Glutamatergic neuron (in vitro differentiated cells): ENCODE measurements at regions not wholly inside any gene's neighbourhood (a gene's known extent, or its start where the extent isn't known, plus 50 kb on each side); places are given as distances from the start of the nearest gene placed in this dataset.

Source experiments
- DNase-seq: peaks from one replicate; pipeline ENCODE4 v3.0.0; 2022
- H3K27ac Mint-ChIP-seq: one replicate; pipeline ENCODE4 v1.8.0; 2020; ENCODE audit warnings: mild to moderate bottlenecking, mixed read lengths, inconsistent platforms; ENCODE audit not compliant: unreplicated experiment
- H3K27me3 Mint-ChIP-seq: one replicate; pipeline ENCODE4 v1.8.0; 2020; ENCODE audit warnings: mild to moderate bottlenecking, moderate library complexity, mixed read lengths, inconsistent platforms; ENCODE audit not compliant: unreplicated experiment
- H3K36me3 Mint-ChIP-seq: one replicate; pipeline ENCODE4 v1.8.0; 2020; ENCODE audit warnings: mild to moderate bottlenecking, mixed read lengths, inconsistent platforms; ENCODE audit not compliant: unreplicated experiment
- H3K4me1 Mint-ChIP-seq: one replicate; pipeline ENCODE4 v1.8.0; 2020; ENCODE audit warnings: mild to moderate bottlenecking, low read depth, mixed read lengths, inconsistent platforms; ENCODE audit not compliant: unreplicated experiment
- H3K4me3 Mint-ChIP-seq: one replicate; pipeline ENCODE4 v1.8.0; 2020; ENCODE audit warnings: mild to moderate bottlenecking, mixed read lengths, inconsistent platforms; ENCODE audit not compliant: unreplicated experiment
- H3K9me3 Mint-ChIP-seq: one replicate; pipeline ENCODE4 v1.8.0; 2020; ENCODE audit warnings: mild to moderate bottlenecking, moderate library complexity, mixed read lengths, inconsistent platforms; ENCODE audit not compliant: unreplicated experiment
- CTCF ChIP-seq: fragments of 200-600 bp; sonication (generic); IDR thresholded peaks from one replicate; pipeline ENCODE4 v1.5.0; 2021; ENCODE audit not compliant: partially characterized antibody, unreplicated experiment

- Mint-ChIP-seq H3K9me3 (no peaks in the 10 kb centered on the region), H3K4me3 (no peak overlapping the region), H3K36me3 (no peaks in the 10 kb centered on the region), H3K4me1 (no peaks in the 10 kb centered on the region), H3K27me3 (peaks cover 1% of the 10 kb centered on the region), H3K27ac (no peak overlapping the region)
- no peak for DNase-seq
- TF ChIP-seq CTCF = no peak
Observed at GRCh38 chr6:105482227-105482844, 79.5 kb upstream of the PREP start.

- no peak for DNase-seq
- Mint-ChIP-seq H3K27me3 (no peaks in the 10 kb centered on the region), H3K4me3 (no peak overlapping the region), H3K9me3 (no peaks in the 10 kb centered on the region), H3K4me1 (no peaks in the 10 kb centered on the region), H3K36me3 (peaks cover 8% of the 10 kb centered on the region), H3K27ac (no peak overlapping the region)
- no peak for TF ChIP-seq CTCF
Observed at GRCh38 chr6:105476978-105477377, 74.1 kb upstream of the PREP start.

- no peaks in the 10 kb centered on the region for H3K4me1 Mint-ChIP-seq
- no peak for DNase-seq
- H3K9me3 Mint-ChIP-seq = no peaks in the 10 kb centered on the region
- no peak overlapping the region for H3K4me3 Mint-ChIP-seq
- H3K36me3 Mint-ChIP-seq = peaks cover 8% of the 10 kb centered on the region
- no peaks in the 10 kb centered on the region for H3K27me3 Mint-ChIP-seq
- TF ChIP-seq CTCF = no peak
- H3K27ac Mint-ChIP-seq = no peak overlapping the region
Observed at GRCh38 chr6:105474234-105474633, 71.4 kb upstream of the PREP start.

- DNase-seq = no peak
- H3K9me3 Mint-ChIP-seq = no peaks in the 10 kb centered on the region
- no peak for TF ChIP-seq CTCF
- peaks cover 1% of the 10 kb centered on the region for H3K27me3 Mint-ChIP-seq
- no peak overlapping the region for H3K4me3 Mint-ChIP-seq
- no peak overlapping the region for H3K27ac Mint-ChIP-seq
- no peaks in the 10 kb centered on the region for H3K4me1 Mint-ChIP-seq
- H3K36me3 Mint-ChIP-seq = peaks cover 12% of the 10 kb centered on the region
Observed at GRCh38 chr6:105469946-105470345, 67.1 kb upstream of the PREP start.

- no peak for TF ChIP-seq CTCF
Observed at GRCh38 chr6:105468850-105469249, 66.0 kb upstream of the PREP start.

More at GRCh38 chr6:105468850-105469249, 66.0 kb upstream of the PREP start:
- H3K36me3 Mint-ChIP-seq = peaks cover 12% of the 10 kb centered on the region
- H3K9me3 Mint-ChIP-seq = no peaks in the 10 kb centered on the region
- H3K4me3 Mint-ChIP-seq = no peak overlapping the region
- peaks cover 1% of the 10 kb centered on the region for H3K27me3 Mint-ChIP-seq
- no peak for DNase-seq
- H3K4me1 Mint-ChIP-seq = no peaks in the 10 kb centered on the region
- H3K27ac Mint-ChIP-seq = no peak overlapping the region
